ENCODE measurements at regions not wholly inside any gene's neighbourhood (a gene's known extent, or its start where the extent isn't known, plus 50 kb on each side); places are given as distances from the start of the nearest gene placed in this dataset.

DNA sequence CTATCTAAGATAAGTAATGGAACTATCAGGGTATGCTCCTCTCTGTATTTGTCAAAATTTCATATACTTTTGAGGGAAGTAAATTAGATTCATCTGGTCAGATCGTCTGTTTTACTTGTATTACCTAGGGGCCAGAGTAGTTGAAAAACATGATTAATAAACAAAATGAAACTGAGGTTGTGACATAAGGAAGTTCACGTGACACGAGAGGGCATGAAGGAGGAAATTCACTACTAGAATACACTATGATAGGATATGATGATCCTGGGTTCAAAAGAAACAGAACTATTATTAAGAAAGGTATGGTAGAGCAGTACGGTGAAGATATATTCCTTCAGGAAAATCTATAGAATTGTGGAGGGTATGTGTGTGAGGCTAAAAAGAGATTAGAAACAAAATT lies 58.4 kb upstream of the SPAG16 start:
- DNase-seq: no peak
- Histone ChIP-seq H3K36me3 (no peaks in the 10 kb centered on the region), H3K9me3 (no peaks in the 10 kb centered on the region), H3K4me1 (no peaks in the 10 kb centered on the region), H3K4me3 (no peak overlapping the region), H3K27ac (no peak overlapping the region), H3K27me3 (no peaks in the 10 kb centered on the region)
- intact Hi-C loops (cut with DNase I; ENCODE audit: low total_unique reads): no loop called here
- TF ChIP-seq EP300 (IDR thresholded peaks at IDR 0.05) (no peak), POLR2AphosphoS5 (IDR thresholded peaks at IDR 0.05) (no peak), POLR2A (IDR thresholded peaks at IDR 0.05) (no peak)
- TF ChIP-seq, protein P1, sequence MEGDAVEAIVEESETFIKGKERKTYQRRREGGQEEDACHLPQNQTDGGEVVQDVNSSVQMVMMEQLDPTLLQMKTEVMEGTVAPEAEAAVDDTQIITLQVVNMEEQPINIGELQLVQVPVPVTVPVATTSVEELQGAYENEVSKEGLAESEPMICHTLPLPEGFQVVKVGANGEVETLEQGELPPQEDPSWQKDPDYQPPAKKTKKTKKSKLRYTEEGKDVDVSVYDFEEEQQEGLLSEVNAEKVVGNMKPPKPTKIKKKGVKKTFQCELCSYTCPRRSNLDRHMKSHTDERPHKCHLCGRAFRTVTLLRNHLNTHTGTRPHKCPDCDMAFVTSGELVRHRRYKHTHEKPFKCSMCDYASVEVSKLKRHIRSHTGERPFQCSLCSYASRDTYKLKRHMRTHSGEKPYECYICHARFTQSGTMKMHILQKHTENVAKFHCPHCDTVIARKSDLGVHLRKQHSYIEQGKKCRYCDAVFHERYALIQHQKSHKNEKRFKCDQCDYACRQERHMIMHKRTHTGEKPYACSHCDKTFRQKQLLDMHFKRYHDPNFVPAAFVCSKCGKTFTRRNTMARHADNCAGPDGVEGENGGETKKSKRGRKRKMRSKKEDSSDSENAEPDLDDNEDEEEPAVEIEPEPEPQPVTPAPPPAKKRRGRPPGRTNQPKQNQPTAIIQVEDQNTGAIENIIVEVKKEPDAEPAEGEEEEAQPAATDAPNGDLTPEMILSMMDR (IDR thresholded peaks at IDR 0.05): no peak
- 65 to 79% (median 77%) methylated on average over 4 of the region's 4 CpGs for WGBS, 5 donors

DNA sequence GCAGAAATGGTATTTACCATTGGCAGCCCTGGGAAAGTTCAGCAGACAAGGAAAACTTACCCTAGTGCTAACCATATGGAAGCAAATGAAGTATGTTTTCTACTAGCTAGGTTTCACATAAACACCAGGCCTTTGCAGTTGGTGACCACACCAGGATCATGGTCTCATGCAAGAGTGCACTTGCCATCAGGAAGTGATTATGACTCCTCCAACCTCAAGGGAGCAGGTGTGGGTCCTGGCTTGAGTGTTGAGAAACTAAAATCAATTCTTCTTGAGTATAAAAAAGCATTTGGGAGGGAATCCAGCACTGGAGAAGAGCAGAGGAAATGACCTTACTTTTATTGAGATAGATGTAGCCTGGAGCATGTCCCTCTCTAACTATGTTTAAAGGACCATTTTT lies 56.8 kb upstream of the SPAG16 start:
- Histone ChIP-seq H3K27ac (no peak overlapping the region), H3K9me3 (no peaks in the 10 kb centered on the region), H3K4me3 (no peak overlapping the region), H3K36me3 (no peaks in the 10 kb centered on the region), H3K27me3 (peaks cover 0 to 2% (median 0%) of the 10 kb centered on the region in 3 donors), H3K4me1 (no peaks in the 10 kb centered on the region)
- intact Hi-C loops (cut with DNase I; ENCODE audit: low total_unique reads): no loop called here
- TF ChIP-seq POLR2A (IDR thresholded peaks at IDR 0.05): no peak
- no peak for TF ChIP-seq POLR2AphosphoS5 (IDR thresholded peaks at IDR 0.05)
- TF ChIP-seq, protein P1 (IDR thresholded peaks at IDR 0.05): no peak
- TF ChIP-seq EP300 (IDR thresholded peaks at IDR 0.05): no peak
- no peak for DNase-seq

DNA sequence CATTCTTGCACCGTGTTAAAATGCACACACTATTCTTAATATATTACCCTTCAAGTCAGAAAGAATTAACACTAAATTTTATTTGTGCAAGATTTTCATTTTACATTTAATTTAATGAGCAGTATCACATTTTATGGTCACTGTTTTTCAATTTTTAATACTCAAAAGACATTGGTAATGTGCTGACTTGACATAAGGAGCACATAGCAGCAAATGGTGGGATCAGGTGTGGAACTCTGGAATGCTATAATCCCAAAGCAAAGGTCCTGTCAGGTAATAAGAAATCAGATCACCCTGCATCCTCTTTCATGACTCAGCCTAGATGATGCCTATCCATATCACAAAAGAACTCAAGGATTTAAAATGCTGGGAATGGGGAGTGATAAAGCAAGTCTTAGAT lies 55.6 kb upstream of the SPAG16 start:
- intact Hi-C loops (cut with DNase I; ENCODE audit: low total_unique reads): no loop called here
- H3K9me3 ChIP-seq: no peaks in the 10 kb centered on the region
- WGBS, 5 donors: 80 to 97% (median 92%) methylated on average over 1 of the region's 1 CpG

DNA sequence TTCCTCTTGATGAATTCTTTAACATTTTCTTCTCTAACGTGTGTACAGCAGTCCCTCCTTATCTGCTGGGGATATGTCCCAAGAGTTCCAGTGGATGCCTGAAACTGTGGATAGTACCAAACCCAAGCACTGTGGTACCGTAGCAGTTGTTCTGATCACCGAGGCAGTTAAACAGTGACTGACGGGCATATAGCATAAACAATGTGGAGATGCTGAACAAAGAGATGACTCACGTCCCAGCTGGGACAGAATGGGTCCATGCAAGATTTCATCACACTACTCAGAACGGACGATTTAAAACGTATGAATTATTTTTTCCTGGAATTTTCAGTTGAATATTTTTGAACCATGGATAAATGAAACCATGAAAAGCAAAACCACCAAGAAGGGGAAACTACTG lies 54.5 kb upstream of the SPAG16 start:
- no peak for DNase-seq
- no peak for TF ChIP-seq POLR2A (IDR thresholded peaks at IDR 0.05)
- TF ChIP-seq, protein P1 (IDR thresholded peaks at IDR 0.05): no peak
- TF ChIP-seq POLR2AphosphoS5 (IDR thresholded peaks at IDR 0.05): no peak
- TF ChIP-seq EP300 (IDR thresholded peaks at IDR 0.05): no peak
- no peaks in the 10 kb centered on the region for H3K4me1 ChIP-seq
- no peak overlapping the region for H3K4me3 ChIP-seq
- no peaks in the 10 kb centered on the region for H3K36me3 ChIP-seq
- H3K27ac ChIP-seq: no peak overlapping the region
- intact Hi-C loops (cut with DNase I; ENCODE audit: low total_unique reads): no loop called here
- WGBS, 5 donors: 67 to 80% (median 71%) methylated on average over 8 of the region's 8 CpGs
- peaks cover 0 to 8% (median 0%) of the 10 kb centered on the region in 3 donors for H3K27me3 ChIP-seq
- H3K9me3 ChIP-seq: no peaks in the 10 kb centered on the region

More for the DNA sequence above, 55.6 kb upstream of the SPAG16 start:
- DNase-seq: no peak
- no peak for TF ChIP-seq EP300 (IDR thresholded peaks at IDR 0.05)
- no peak overlapping the region for H3K4me3 ChIP-seq
- no peaks in the 10 kb centered on the region for H3K4me1 ChIP-seq
- H3K36me3 ChIP-seq: no peaks in the 10 kb centered on the region
- peaks cover 0 to 8% (median 0%) of the 10 kb centered on the region in 3 donors for H3K27me3 ChIP-seq
- H3K27ac ChIP-seq: no peak overlapping the region

DNA sequence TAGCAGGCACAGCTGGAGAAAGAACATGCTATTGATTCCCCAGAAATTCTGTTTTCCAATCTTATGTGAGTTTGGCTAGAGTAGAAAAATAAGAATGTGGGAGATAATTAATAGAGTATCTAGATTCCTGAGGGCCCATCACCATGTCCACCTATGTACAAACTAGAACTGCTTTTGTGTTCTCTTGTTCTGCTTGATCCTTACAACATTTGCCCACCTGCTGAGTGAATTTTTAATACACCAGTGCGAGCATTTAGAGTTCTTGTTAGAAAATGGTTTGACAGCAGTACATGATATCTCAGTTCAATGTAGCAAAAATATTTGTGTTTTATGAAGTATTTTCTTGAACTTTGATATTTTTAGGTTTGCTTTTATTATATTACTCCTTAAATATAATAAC lies 52.3 kb upstream of the SPAG16 start:
- no peaks in the 10 kb centered on the region for H3K4me1 ChIP-seq
- no peak overlapping the region for H3K27ac ChIP-seq
- TF ChIP-seq, protein P1 (IDR thresholded peaks at IDR 0.05): no peak
- TF ChIP-seq POLR2A (IDR thresholded peaks at IDR 0.05) (no peak), EP300 (IDR thresholded peaks at IDR 0.05) (no peak), POLR2AphosphoS5 (IDR thresholded peaks at IDR 0.05) (no peak)
- 88 to 97% (median 90%) methylated on average over 1 of the region's 1 CpG for WGBS, 5 donors
- H3K27me3 ChIP-seq: peaks cover 0 to 8% (median 0%) of the 10 kb centered on the region in 3 donors
- H3K36me3 ChIP-seq: no peaks in the 10 kb centered on the region
- H3K9me3 ChIP-seq: no peaks in the 10 kb centered on the region
- DNase-seq: no peak
- H3K4me3 ChIP-seq: no peak overlapping the region
- intact Hi-C loops (cut with DNase I; ENCODE audit: low total_unique reads): no loop called here
